IPS DF 6.9 (cell line): ENCODE measurements at regions not wholly inside any gene's neighbourhood (a gene's known extent, or its start where the extent isn't known, plus 50 kb on each side); places are given as distances from the start of the nearest gene placed in this dataset.

Source experiments
- DNase-seq: peaks from one replicate; pipeline ENCODE4 v3.0.0-alpha.2; 2013; ENCODE audit warnings: low read depth, low spot score
- H3K27ac ChIP-seq: one replicate; pipeline ENCODE4 v1.5.1; 2013; ENCODE audit warnings: low read length, control low read depth
- H3K27me3 ChIP-seq: 2 replicates; pipeline ENCODE4 v1.6.1; 2013; ENCODE audit warnings: mild to moderate bottlenecking, low read length; ENCODE audit not compliant: control insufficient read depth, insufficient read depth
- H3K36me3 ChIP-seq: 2 replicates; pipeline ENCODE4 v1.6.1; 2013; ENCODE audit warnings: low read length; ENCODE audit not compliant: control insufficient read depth, insufficient read depth
- H3K4me1 ChIP-seq: 2 replicates; pipeline ENCODE4 v1.6.1; 2013; ENCODE audit warnings: low read length; ENCODE audit not compliant: control insufficient read depth, insufficient read depth
- H3K4me3 ChIP-seq: 2 replicates; pipeline ENCODE4 v1.5.1; 2013; ENCODE audit warnings: mild to moderate bottlenecking, low read length
- H3K9me3 ChIP-seq: 2 replicates; pipeline ENCODE4 v1.6.1; 2013; ENCODE audit warnings: low read length, inconsistent platforms; ENCODE audit not compliant: control insufficient read depth, insufficient read depth
- WGBS: extraction: QIAGEN DNeasy Blood & Tissue Kit; methylation state at CpG from one replicate; pipeline ENCODE4 v1.1.7; 2013; ENCODE audit warnings: mixed read lengths, missing lambda C conversion rate; ENCODE audit not compliant: insufficient read length, insufficient coverage; 5-methylcytosine and 5-hydroxymethylcytosine counted together

GRCh38 chr1:4449972-4450371 is 204.4 kb upstream of the AJAP1 start:
- no peaks in the 10 kb centered on the region for H3K36me3 ChIP-seq
- peaks cover 21% of the 10 kb centered on the region for H3K9me3 ChIP-seq
- H3K27ac ChIP-seq: no peak overlapping the region
- no peak for DNase-seq
- H3K4me1 ChIP-seq: no peaks in the 10 kb centered on the region
- H3K4me3 ChIP-seq: no peak overlapping the region
- no CpG with 5 or more reads among the region's 5 CpGs for WGBS
- H3K27me3 ChIP-seq: no peaks in the 10 kb centered on the region

DNA sequence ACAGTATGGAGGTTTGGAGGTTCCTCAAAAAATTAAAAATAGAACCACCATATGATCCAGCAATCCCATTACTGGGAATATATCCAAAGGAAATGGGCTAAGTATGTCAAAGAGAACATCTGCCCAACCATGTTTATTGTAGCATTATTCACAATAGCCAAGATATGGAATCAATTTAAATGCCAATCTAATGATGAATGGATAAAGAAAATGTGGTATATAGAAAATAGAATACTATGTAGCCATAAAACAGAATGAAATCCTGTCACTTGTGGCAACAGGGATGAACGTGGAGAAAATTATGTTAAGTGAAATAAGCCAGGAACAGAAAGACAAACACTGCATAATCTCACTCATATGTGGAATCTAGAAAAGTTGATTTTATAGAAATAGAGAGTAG is 201.7 kb upstream of the AJAP1 start:
- WGBS: no CpG with 5 or more reads among the region's 1 CpG

GRCh38 chr1:4460052-4460451 is 194.4 kb upstream of the AJAP1 start:
- no CpG with 5 or more reads among the region's 5 CpGs for WGBS
- H3K9me3 ChIP-seq: peaks cover 29% of the 10 kb centered on the region
- no peak overlapping the region for H3K4me3 ChIP-seq

More for the DNA sequence above, 201.7 kb upstream of the AJAP1 start:
- no peaks in the 10 kb centered on the region for H3K27me3 ChIP-seq
- H3K9me3 ChIP-seq: peaks cover 21% of the 10 kb centered on the region
- no peaks in the 10 kb centered on the region for H3K36me3 ChIP-seq
- DNase-seq: no peak
- no peak overlapping the region for H3K4me3 ChIP-seq
- H3K27ac ChIP-seq: no peak overlapping the region
- no peaks in the 10 kb centered on the region for H3K4me1 ChIP-seq

GRCh38 chr1:4460651-4461050 is 193.8 kb upstream of the AJAP1 start:
- Histone ChIP-seq H3K27me3 (no peaks in the 10 kb centered on the region), H3K9me3 (peaks cover 27% of the 10 kb centered on the region)
- no CpG with 5 or more reads among the region's 14 CpGs for WGBS

More at GRCh38 chr1:4460052-4460451, 194.4 kb upstream of the AJAP1 start:
- H3K27me3 ChIP-seq: no peaks in the 10 kb centered on the region
- H3K36me3 ChIP-seq: no peaks in the 10 kb centered on the region; the same call in 1 of the 2 replicates
- no peak overlapping the region for H3K27ac ChIP-seq
- no peak for DNase-seq
- H3K4me1 ChIP-seq: no peaks in the 10 kb centered on the region

GRCh38 chr1:4461726-4462290 is 192.6 kb upstream of the AJAP1 start:
- Histone ChIP-seq H3K9me3 (peaks cover 27% of the 10 kb centered on the region), H3K4me1 (no peaks in the 10 kb centered on the region), H3K36me3 (no peaks in the 10 kb centered on the region; the same call in 1 of the 2 replicates), H3K27me3 (no peaks in the 10 kb centered on the region), H3K27ac (no peak overlapping the region), H3K4me3 (no peak overlapping the region)
- no CpG with 5 or more reads among the region's 14 CpGs for WGBS
- DNase-seq: no peak

More at GRCh38 chr1:4460651-4461050, 193.8 kb upstream of the AJAP1 start:
- DNase-seq: no peak
- H3K4me3 ChIP-seq: no peak overlapping the region
- no peak overlapping the region for H3K27ac ChIP-seq
- no peaks in the 10 kb centered on the region for H3K4me1 ChIP-seq
- H3K36me3 ChIP-seq: no peaks in the 10 kb centered on the region; the same call in 1 of the 2 replicates

DNA sequence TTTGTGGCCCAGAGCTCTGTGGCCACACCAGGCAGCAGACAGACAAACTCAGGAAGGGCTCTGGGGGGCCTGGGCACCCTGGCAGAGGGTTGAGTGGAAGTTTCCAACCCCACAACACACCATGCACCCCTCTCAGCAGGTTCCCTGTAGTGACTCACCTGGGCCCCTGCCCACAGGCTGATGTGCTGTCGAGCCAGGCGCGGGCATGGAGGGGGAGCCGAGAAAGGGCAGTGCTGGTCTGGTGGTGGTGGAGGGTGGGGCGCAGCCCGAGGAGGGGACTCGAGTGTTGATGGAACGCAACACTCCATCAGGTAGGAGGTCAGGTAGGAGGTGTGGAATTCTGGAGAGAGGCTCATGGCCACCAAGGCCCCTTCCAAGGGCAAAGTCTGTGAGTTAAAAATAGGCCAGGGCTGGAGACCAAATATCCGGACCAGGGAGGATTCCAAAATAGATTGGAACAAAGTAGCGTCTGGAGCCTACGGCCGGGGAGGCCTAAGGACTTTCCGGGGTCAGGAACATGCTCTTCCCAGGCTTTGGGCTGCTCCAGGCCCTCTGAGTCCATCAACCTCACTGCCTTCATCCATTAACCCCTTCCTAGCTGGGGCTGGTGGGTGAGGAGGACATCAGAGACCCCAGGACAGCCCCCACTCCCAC is 191.5 kb upstream of the AJAP1 start:
- DNase-seq: no peak
- no peaks in the 10 kb centered on the region for H3K27me3 ChIP-seq
- WGBS: no CpG with 5 or more reads among the region's 13 CpGs
- H3K4me3 ChIP-seq: no peak overlapping the region
- H3K4me1 ChIP-seq: no peaks in the 10 kb centered on the region
- peaks cover 33% of the 10 kb centered on the region for H3K9me3 ChIP-seq
- H3K27ac ChIP-seq: no peak overlapping the region
- H3K36me3 ChIP-seq: no peaks in the 10 kb centered on the region; the same call in 1 of the 2 replicates

DNA sequence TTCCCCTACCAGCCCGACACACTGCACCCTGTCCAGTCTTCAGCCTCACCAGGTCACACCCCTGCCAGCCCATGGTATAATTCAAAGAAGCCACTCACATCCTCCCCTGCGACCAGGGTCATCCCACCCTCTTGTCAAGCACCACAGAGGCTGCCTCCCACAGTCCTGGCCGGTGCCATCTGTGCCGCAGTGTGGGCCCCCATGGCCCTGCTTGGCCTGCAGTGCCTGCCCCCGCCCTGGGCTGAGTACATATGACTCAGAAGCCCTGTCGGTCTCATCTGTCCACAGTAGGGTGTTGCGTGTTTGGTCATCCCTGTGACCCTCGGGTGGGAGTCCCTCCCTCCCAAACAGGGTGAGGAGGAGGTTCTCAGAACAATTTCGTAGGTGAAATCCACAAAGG is 190.8 kb upstream of the AJAP1 start:
- no peaks in the 10 kb centered on the region for H3K27me3 ChIP-seq
- no CpG with 5 or more reads among the region's 9 CpGs for WGBS

GRCh38 chr1:4464478-4464877 is 189.9 kb upstream of the AJAP1 start:
- WGBS: no CpG with 5 or more reads among the region's 3 CpGs
- Histone ChIP-seq H3K36me3 (no peaks in the 10 kb centered on the region; the same call in 1 of the 2 replicates), H3K9me3 (peaks cover 39% of the 10 kb centered on the region), H3K4me3 (no peak overlapping the region), H3K27ac (no peak overlapping the region), H3K4me1 (no peaks in the 10 kb centered on the region), H3K27me3 (no peaks in the 10 kb centered on the region)
- no peak for DNase-seq

More for the DNA sequence above, 190.8 kb upstream of the AJAP1 start:
- no peak for DNase-seq
- peaks cover 39% of the 10 kb centered on the region for H3K9me3 ChIP-seq
- no peaks in the 10 kb centered on the region; the same call in 1 of the 2 replicates for H3K36me3 ChIP-seq
- H3K4me3 ChIP-seq: no peak overlapping the region
- no peak overlapping the region for H3K27ac ChIP-seq
- H3K4me1 ChIP-seq: no peaks in the 10 kb centered on the region

DNA sequence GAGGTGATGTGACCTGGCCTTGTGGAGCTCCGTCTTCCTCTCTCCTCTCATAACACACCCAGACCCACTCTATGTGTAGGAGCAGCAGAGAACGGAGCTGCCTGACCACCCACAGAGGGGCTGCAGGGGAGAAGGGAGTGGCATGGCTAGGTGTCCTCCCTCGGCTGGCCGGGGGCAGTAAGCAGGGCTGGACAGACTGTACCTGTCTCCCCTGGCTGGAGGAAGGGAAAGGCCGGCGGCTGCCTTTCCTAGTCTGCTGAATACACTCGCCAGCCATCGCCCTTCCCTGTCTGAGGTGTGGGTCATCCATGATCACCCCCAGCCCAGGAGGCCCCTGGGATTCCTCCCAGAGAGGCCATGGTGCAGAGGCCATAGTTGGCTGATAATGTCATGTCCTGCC is 187.2 kb upstream of the AJAP1 start:
- no CpG with 5 or more reads among the region's 8 CpGs for WGBS
- no peak for DNase-seq
- Histone ChIP-seq H3K27me3 (no peaks in the 10 kb centered on the region), H3K9me3 (peaks cover 38% of the 10 kb centered on the region), H3K4me1 (no peaks in the 10 kb centered on the region), H3K27ac (no peak overlapping the region), H3K36me3 (no peaks in the 10 kb centered on the region; the same call in 1 of the 2 replicates), H3K4me3 (no peak overlapping the region)

- Histone ChIP-seq H3K27ac (no peak overlapping the region), H3K4me3 (no peak overlapping the region), H3K27me3 (no peaks in the 10 kb centered on the region), H3K36me3 (no peaks in the 10 kb centered on the region), H3K9me3 (peaks cover 31% of the 10 kb centered on the region), H3K4me1 (no peaks in the 10 kb centered on the region)
- no CpG with 5 or more reads among the region's 8 CpGs for WGBS
- DNase-seq: no peak
Measured at GRCh38 chr1:4468386-4468785, 186.0 kb upstream of the AJAP1 start.
